ENCODE measurements at regions not wholly inside any gene's neighbourhood (a gene's known extent, or its start where the extent isn't known, plus 50 kb on each side); places are given as distances from the start of the nearest gene placed in this dataset.
"Not testable (repeated sequence)": the region's sequence is repeated elsewhere in the genome, so short reads cannot be mapped to it uniquely, and the experiment has no call there.

DNA sequence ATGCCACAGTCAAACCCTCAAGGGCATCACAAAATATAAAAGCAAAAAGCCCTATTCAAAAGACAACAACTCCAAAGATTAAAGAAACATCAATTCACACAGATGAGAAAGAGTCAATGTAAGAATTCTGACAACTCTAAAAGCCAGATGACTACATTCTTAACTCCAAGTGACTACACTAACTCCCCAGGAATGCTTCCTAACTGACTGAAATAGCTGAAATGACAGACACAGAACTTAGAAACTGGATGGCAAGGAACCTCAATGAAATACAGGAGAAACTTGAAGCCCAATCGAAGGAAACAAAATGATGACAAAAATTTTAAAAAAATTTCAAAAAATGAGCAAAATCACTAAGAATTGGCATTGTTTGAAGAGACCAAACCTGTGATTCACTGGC, 1047.6 kb upstream of the PCDH10 start:
- H3K4me3 ChIP-seq (ENCODE audit: low read depth, low read length, poor library complexity, severe bottlenecking) = no peak overlapping the region
- no peak for TF ChIP-seq EZH2 (IDR thresholded peaks at IDR 0.05; ENCODE audit: borderline replicate concordance, low read depth, low read length, poor library complexity, severe bottlenecking)
- no peak for TF ChIP-seq CTCF (conservative IDR thresholded peaks at IDR 0.05; ENCODE audit: low read depth, low read length)
- intact Hi-C loops (cut with micrococcal nuclease; ENCODE audit: unreplicated experiment) = no loop called here
- no peak overlapping the region for H3K27ac ChIP-seq (ENCODE audit: low read depth, low read length, poor library complexity, severe bottlenecking)
- H3K36me3 ChIP-seq (ENCODE audit: insufficient read depth, low read length, poor library complexity, severe bottlenecking) = no peaks in the 10 kb centered on the region
- ChIA-PET CTCF (no interaction called here), POLR2A (ENCODE audit: low non-redundant PET) (no interaction called here)
- H3K27me3 ChIP-seq (replicated peaks; ENCODE audit: insufficient read depth, low read depth, low read length, poor library complexity) = no peaks in the 10 kb centered on the region
- H3K4me1 ChIP-seq (ENCODE audit: insufficient read depth, low read length, poor library complexity, severe bottlenecking) = no peaks in the 10 kb centered on the region
- no peaks in the 10 kb centered on the region for H3K9me3 ChIP-seq (ENCODE audit: low read depth, low read length, poor library complexity, severe bottlenecking)
- DNase-seq (ENCODE audit: low spot score) = no peak
- BruUV-seq (replicated peaks) = no TSS peak

GRCh38 chr4:132108784-132109183, 1040.3 kb upstream of the PCDH10 start:
- H3K4me1 ChIP-seq (ENCODE audit: insufficient read depth, low read length, poor library complexity, severe bottlenecking) = no peaks in the 10 kb centered on the region
- H3K9me3 ChIP-seq (ENCODE audit: low read depth, low read length, poor library complexity, severe bottlenecking) = no peaks in the 10 kb centered on the region
- H3K36me3 ChIP-seq (ENCODE audit: insufficient read depth, low read length, poor library complexity, severe bottlenecking) = no peaks in the 10 kb centered on the region
- intact Hi-C loops (cut with micrococcal nuclease; ENCODE audit: unreplicated experiment) = no loop called here
- POLR2A ChIA-PET (ENCODE audit: low non-redundant PET) = no interaction called here
- no peak for DNase-seq (ENCODE audit: low spot score)
- H3K27ac ChIP-seq (ENCODE audit: low read depth, low read length, poor library complexity, severe bottlenecking) = no peak overlapping the region
- no peak for TF ChIP-seq EZH2 (IDR thresholded peaks at IDR 0.05; ENCODE audit: borderline replicate concordance, low read depth, low read length, poor library complexity, severe bottlenecking)
- TF ChIP-seq CTCF (conservative IDR thresholded peaks at IDR 0.05; ENCODE audit: low read depth, low read length) = no peak
- no peaks in the 10 kb centered on the region for H3K27me3 ChIP-seq (replicated peaks; ENCODE audit: insufficient read depth, low read depth, low read length, poor library complexity)
- CTCF ChIA-PET = no interaction called here
- no TSS peak for BruUV-seq (replicated peaks)
- no peak overlapping the region for H3K4me3 ChIP-seq (ENCODE audit: low read depth, low read length, poor library complexity, severe bottlenecking)

- Histone ChIP-seq H3K27ac (ENCODE audit: low read depth, low read length, poor library complexity, severe bottlenecking) (no peak overlapping the region), H3K36me3 (ENCODE audit: insufficient read depth, low read length, poor library complexity, severe bottlenecking) (no peaks in the 10 kb centered on the region), H3K27me3 (replicated peaks; ENCODE audit: insufficient read depth, low read depth, low read length, poor library complexity) (no peaks in the 10 kb centered on the region), H3K4me1 (ENCODE audit: insufficient read depth, low read length, poor library complexity, severe bottlenecking) (no peaks in the 10 kb centered on the region), H3K9me3 (ENCODE audit: low read depth, low read length, poor library complexity, severe bottlenecking) (no peaks in the 10 kb centered on the region), H3K4me3 (ENCODE audit: low read depth, low read length, poor library complexity, severe bottlenecking) (no peak overlapping the region)
- TF ChIP-seq CTCF (conservative IDR thresholded peaks at IDR 0.05; ENCODE audit: low read depth, low read length) (no peak), EZH2 (IDR thresholded peaks at IDR 0.05; ENCODE audit: borderline replicate concordance, low read depth, low read length, poor library complexity, severe bottlenecking) (no peak)
- BruUV-seq (replicated peaks) = no TSS peak
- CTCF ChIA-PET = no interaction called here
- no peak for DNase-seq (ENCODE audit: low spot score)
- intact Hi-C loops (cut with micrococcal nuclease; ENCODE audit: unreplicated experiment) = no loop called here
- POLR2A ChIA-PET (ENCODE audit: low non-redundant PET) = no interaction called here
Measured at GRCh38 chr4:132114885-132115284, 1034.2 kb upstream of the PCDH10 start.

DNA sequence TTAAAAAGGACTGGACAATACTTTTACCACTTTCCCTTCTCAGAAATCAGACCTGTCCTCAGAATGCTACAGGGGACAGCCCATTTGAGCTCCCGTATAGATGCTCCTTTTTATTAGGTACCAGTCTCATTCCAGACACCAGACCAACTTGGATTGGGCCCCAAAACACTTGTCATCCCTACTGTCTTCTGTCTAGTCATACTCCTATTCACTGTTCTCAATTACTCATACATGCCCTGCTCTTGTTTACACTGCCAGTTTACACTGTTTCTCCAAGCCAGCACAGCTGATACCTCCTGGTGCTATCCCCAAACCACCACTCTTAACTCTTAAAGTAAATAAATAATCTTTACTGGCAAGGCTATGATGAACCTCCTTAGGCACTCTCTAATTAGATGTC, 1026.4 kb upstream of the PCDH10 start:
- H3K27me3 ChIP-seq (replicated peaks; ENCODE audit: insufficient read depth, low read depth, low read length, poor library complexity); H3K9me3 ChIP-seq (ENCODE audit: low read depth, low read length, poor library complexity, severe bottlenecking); H3K4me3 ChIP-seq (ENCODE audit: low read depth, low read length, poor library complexity, severe bottlenecking); CTCF ChIA-PET; DNase-seq (ENCODE audit: low spot score); intact Hi-C loops (cut with micrococcal nuclease; ENCODE audit: unreplicated experiment); POLR2A ChIA-PET (ENCODE audit: low non-redundant PET); H3K36me3 ChIP-seq (ENCODE audit: insufficient read depth, low read length, poor library complexity, severe bottlenecking); H3K4me1 ChIP-seq (ENCODE audit: insufficient read depth, low read length, poor library complexity, severe bottlenecking); H3K27ac ChIP-seq (ENCODE audit: low read depth, low read length, poor library complexity, severe bottlenecking); BruUV-seq (replicated peaks): not testable (repeated sequence)
